ENCODE measurements at regions not wholly inside any gene's neighbourhood (a gene's known extent, or its start where the extent isn't known, plus 50 kb on each side); places are given as distances from the start of the nearest gene placed in this dataset.

DNA sequence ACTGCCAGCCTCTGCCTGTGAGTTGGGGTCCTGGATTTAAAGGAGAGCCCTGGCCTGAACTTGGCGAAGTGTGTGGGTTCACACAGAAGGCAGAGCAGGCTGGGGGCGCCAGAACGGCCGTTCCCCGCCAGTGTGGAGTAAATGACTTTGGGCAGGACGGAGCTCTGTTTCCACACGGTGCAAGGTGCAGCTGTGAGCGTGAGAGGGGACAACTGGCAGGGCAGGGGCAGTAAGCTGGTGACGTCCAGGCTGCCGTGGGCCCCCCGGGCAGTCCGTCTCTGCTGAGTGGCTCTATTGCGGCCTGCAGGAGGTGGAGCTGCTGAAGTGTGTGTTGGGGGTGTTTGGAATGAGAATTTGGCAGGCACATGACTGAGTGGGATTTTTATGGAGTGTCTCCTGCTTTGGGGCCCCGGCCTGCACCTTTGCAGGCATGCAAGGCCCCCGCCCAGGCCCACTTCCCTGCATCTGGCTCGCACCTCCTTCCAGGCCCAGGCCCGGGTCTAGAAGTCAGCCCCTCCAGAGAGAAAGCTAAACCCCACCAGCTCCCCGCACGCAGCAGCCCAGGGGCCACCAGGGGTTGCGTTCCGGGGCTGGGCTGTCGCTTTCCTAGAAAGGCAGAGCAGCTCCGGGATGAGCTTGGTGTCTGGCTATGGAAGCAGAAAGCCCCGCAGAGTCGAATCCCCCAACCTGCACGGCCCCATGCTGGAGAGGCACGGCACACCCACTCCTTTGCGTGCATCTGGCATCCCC is 62.2 kb upstream of the GRPEL1 start:
- TF ChIP-seq, protein P1, sequence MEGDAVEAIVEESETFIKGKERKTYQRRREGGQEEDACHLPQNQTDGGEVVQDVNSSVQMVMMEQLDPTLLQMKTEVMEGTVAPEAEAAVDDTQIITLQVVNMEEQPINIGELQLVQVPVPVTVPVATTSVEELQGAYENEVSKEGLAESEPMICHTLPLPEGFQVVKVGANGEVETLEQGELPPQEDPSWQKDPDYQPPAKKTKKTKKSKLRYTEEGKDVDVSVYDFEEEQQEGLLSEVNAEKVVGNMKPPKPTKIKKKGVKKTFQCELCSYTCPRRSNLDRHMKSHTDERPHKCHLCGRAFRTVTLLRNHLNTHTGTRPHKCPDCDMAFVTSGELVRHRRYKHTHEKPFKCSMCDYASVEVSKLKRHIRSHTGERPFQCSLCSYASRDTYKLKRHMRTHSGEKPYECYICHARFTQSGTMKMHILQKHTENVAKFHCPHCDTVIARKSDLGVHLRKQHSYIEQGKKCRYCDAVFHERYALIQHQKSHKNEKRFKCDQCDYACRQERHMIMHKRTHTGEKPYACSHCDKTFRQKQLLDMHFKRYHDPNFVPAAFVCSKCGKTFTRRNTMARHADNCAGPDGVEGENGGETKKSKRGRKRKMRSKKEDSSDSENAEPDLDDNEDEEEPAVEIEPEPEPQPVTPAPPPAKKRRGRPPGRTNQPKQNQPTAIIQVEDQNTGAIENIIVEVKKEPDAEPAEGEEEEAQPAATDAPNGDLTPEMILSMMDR (IDR thresholded peaks at IDR 0.05), result no peak
- no peak for TF ChIP-seq EP300 (IDR thresholded peaks at IDR 0.05)
- TF ChIP-seq POLR2A (IDR thresholded peaks at IDR 0.05), result no peak
